Stimulated activated naive B cell treated with anti-CD40 and anti-IgM and Interleukin-4, amounts not matched to agents 10 μg/mL and 1 μg/mL and 100 μg/mL, for 72 hours (primary cell): ENCODE measurements at regions not wholly inside any gene's neighbourhood (a gene's known extent, or its start where the extent isn't known, plus 50 kb on each side); places are given as distances from the start of the nearest gene placed in this dataset.

Source experiments
- ATAC-seq, 2 donors: fragments of 150-1000 bp; cut with Tn5 transposase; replicated peaks; 2 replicates each; pipeline ENCODE4 v1.10.0; 2021; ENCODE audit warnings: moderate library complexity in 1 of 2
- DNase-seq: peaks from one replicate; pipeline ENCODE4 v3.0.0; 2021
- H3K27ac Mint-ChIP-seq: one replicate; pipeline ENCODE4 v1.8.0; 2022; ENCODE audit warnings: mild to moderate bottlenecking, mixed read lengths
- H3K27me3 Mint-ChIP-seq, 2 donors: one replicate each; pipeline ENCODE4 v1.8.0; 2022; ENCODE audit warnings: mixed read lengths in 2 of 2
- H3K36me3 Mint-ChIP-seq, 2 donors: one replicate each; pipeline ENCODE4 v1.8.0; 2022; ENCODE audit warnings: mixed read lengths in 2 of 2, mild to moderate bottlenecking in 1 of 2
- H3K4me1 Mint-ChIP-seq, 2 donors: one replicate each; pipeline ENCODE4 v1.8.0; 2022; ENCODE audit warnings: mixed read lengths in 2 of 2, mild to moderate bottlenecking in 1 of 2
- H3K4me3 Mint-ChIP-seq, 2 donors: one replicate each; pipeline ENCODE4 v1.8.0; 2022; ENCODE audit warnings: mild to moderate bottlenecking in 2 of 2, mixed read lengths in 2 of 2, moderate library complexity in 1 of 2
- H3K9me3 Mint-ChIP-seq, 2 donors: one replicate each; pipeline ENCODE4 v1.8.0; 2022; ENCODE audit warnings: mixed read lengths in 2 of 2, mild to moderate bottlenecking in 1 of 2

DNA sequence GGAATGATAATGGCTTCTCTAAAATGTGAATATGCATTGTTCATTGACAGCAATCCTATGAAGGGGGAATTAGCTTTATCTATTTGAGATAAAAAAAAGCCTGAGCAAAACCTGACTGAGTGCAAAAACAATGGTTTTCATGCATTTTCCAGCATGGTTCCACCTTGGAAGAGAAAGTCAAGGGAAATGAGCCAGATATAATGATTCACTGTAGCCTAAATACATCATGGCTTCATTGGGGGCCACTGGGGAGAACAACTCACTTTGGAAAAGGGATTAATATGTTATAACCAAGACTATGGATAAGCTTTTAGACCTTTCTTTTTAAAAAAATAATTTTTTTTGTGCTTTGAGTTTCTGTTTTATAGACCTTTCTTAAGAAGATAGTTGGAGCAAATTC, 679.7 kb downstream of the NYAP2 start:
- Mint-ChIP-seq H3K36me3 (no peaks in the 10 kb centered on the region), H3K4me3 (no peak overlapping the region), H3K27me3 (no peaks in the 10 kb centered on the region), H3K4me1 (no peaks in the 10 kb centered on the region), H3K9me3 (no peaks in the 10 kb centered on the region), H3K27ac (no peak overlapping the region)
- DNase-seq (no peak), ATAC-seq (no peak)

DNA sequence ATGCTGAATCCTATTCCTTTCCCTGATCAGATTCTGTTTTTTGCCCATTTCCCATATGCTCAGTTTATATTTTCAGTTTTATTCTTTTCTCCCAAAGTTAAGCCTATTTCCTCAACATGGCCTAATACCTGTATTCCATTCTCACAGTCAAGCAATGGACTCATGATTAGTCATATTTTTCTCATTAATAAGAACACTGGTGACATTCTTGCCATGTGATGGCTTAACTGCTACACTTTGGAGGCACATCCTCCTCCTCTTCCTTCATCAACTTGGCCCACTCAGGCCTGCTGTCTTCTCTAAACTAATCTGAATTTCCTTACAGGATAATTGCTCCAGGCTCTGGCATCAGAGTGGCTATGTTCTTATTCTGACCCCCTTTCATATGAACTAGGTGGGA, 679.2 kb downstream of the NYAP2 start:
- Mint-ChIP-seq H3K27me3 (no peaks in the 10 kb centered on the region), H3K27ac (no peak overlapping the region), H3K9me3 (no peaks in the 10 kb centered on the region), H3K4me3 (no peak overlapping the region), H3K4me1 (no peaks in the 10 kb centered on the region), H3K36me3 (no peaks in the 10 kb centered on the region)
- ATAC-seq = no peak
- no peak for DNase-seq

DNA sequence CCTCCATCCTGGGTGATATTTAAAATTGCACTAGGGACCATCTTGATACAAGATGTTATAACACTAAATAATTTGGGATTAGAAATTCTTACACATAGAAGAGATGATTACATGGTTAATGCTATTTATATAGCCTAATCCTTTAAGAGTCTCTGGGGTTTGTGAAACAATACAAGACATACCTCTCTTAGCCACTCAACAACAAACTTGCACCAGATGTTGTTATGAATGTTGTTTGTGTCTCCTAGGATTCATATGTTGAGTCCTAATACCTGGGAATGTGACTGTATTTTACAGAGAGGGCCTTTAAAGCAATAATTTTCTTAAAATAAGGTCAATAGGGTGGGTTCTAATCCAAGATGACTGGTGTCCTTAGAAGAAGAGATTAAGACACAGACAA, 678.3 kb downstream of the NYAP2 start:
- H3K4me1 Mint-ChIP-seq = no peaks in the 10 kb centered on the region
- H3K27ac Mint-ChIP-seq = no peak overlapping the region
- H3K9me3 Mint-ChIP-seq = no peaks in the 10 kb centered on the region

DNA sequence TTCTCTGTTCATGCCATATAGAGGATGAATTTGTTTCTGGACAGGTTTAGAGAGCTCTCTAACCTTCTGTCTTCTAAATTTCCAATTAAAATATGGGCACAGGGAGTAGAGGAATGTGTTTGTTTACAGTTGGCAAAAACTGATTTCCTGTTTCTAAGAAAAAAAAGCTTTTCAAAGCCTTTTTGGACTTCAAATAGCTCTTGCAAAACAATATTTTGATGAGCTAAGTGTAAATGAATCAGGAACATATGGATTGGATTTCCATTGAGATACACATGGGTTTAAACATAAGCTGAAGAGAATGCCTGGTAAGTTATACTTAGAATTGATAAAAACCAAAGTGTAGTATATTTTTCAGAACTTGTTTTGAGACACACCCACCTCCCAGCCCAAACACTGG, 677.5 kb downstream of the NYAP2 start:
- Mint-ChIP-seq H3K27me3 (no peaks in the 10 kb centered on the region), H3K9me3 (no peaks in the 10 kb centered on the region), H3K4me3 (no peak overlapping the region), H3K36me3 (no peaks in the 10 kb centered on the region), H3K4me1 (no peaks in the 10 kb centered on the region), H3K27ac (no peak overlapping the region)
- ATAC-seq = no peak
- no peak for DNase-seq

More for the DNA sequence above, 678.3 kb downstream of the NYAP2 start:
- DNase-seq (no peak), ATAC-seq (no peak)
- no peaks in the 10 kb centered on the region for H3K27me3 Mint-ChIP-seq
- H3K36me3 Mint-ChIP-seq = no peaks in the 10 kb centered on the region
- H3K4me3 Mint-ChIP-seq = no peak overlapping the region

DNA sequence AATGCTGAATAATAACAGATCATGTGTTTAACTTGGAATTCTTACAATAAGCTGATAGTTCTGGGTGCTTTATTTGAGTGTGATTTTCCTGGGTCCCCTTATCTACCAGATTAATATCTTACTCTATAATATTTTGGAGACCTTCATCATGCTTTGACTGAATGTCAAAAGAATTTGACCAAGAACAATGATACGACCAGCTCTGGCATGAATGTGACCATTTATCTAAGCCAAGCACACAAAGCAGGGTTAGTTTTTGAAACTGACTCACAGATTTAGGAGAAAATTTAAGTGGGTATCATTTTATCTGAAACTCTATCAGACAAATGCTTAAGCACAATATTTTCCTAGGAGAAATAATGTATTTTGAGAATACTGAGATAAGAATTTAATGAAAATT, 677.0 kb downstream of the NYAP2 start:
- DNase-seq = no peak
- H3K27me3 Mint-ChIP-seq = no peaks in the 10 kb centered on the region
- ATAC-seq = no peak

DNA sequence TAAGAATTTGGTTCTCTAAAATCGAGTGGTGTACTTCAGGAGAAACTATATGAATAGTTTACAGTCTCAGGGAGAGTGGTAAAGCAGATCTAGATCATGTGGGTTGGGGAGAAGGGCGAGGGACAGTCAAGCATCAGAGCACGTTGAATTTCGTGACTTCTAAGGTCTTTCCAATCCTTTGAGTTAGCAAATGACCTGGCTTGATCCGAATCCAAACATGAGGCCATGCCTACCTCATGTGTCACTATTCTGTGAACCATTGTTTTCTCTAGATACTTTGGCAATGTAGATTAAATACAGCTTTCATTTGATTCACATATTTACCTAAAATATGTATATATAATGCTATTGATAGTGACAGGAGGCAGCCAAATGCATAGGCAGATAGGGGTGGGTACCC, 674.9 kb downstream of the NYAP2 start:
- ATAC-seq = no peak
- no peak overlapping the region for H3K4me3 Mint-ChIP-seq
- DNase-seq = no peak
- no peak overlapping the region for H3K27ac Mint-ChIP-seq
- H3K9me3 Mint-ChIP-seq = peaks cover 0 to 2% of the 10 kb centered on the region in 2 donors
- H3K4me1 Mint-ChIP-seq = no peaks in the 10 kb centered on the region
- H3K36me3 Mint-ChIP-seq = no peaks in the 10 kb centered on the region
- H3K27me3 Mint-ChIP-seq = no peaks in the 10 kb centered on the region

More for the DNA sequence above, 677.0 kb downstream of the NYAP2 start:
- no peak overlapping the region for H3K27ac Mint-ChIP-seq
- H3K9me3 Mint-ChIP-seq = no peaks in the 10 kb centered on the region
- H3K4me3 Mint-ChIP-seq = no peak overlapping the region
- H3K36me3 Mint-ChIP-seq = no peaks in the 10 kb centered on the region
- H3K4me1 Mint-ChIP-seq = no peaks in the 10 kb centered on the region

DNA sequence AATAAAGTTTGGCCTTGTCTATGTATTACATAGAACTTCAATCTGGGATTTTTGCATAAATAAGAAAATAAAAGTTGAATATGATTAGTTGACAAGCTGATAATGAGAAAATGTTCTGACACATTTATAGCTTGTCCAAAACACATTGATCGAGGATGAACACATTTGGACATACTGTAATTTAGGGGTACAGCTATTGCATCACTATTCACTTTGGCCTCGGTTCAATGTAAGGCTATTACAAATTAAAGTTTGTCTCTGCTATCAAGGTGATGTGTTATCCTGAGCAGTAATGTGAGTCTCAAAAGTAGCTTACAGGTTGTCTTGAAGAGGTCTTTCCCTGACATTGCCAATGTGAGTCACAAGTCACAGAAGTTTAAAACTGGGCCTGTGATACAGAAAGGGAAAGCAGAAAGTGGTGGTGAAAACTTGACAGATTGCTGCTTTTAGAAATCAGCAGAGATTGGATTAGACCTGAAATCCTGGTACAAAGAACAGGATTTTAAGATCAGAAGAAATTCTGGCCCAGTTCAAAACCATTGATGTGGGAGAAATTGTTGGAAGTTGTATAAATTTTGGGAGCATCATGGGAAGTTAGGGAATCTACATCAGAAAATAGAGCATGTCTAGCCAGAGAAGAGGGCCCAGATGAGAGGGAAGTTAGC, 674.1 kb downstream of the NYAP2 start:
- H3K27me3 Mint-ChIP-seq = no peaks in the 10 kb centered on the region
- H3K4me1 Mint-ChIP-seq = no peaks in the 10 kb centered on the region
- H3K27ac Mint-ChIP-seq = no peak overlapping the region
- H3K9me3 Mint-ChIP-seq = peaks cover 0 to 2% of the 10 kb centered on the region in 2 donors
- H3K36me3 Mint-ChIP-seq = no peaks in the 10 kb centered on the region
- ATAC-seq (no peak), DNase-seq (no peak)
- no peak overlapping the region for H3K4me3 Mint-ChIP-seq

DNA sequence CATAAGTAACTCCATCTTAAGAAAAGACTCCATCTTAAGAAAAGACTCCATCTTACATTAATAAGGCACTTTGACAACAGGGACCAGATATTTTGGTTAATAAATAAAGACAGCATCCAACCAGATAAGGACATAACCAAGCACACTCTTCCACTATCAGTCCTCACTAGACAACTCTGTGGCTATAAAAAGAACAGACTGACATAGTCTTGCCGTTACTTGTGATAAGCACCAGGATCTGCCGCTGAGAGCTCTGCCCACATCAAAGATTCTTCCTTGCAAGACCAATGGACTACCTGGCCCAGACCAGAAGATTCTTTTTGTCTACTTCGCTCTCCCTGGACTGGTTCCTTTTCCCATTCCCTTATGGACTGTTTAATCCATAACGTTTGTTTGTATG, 667.4 kb downstream of the NYAP2 start:
- H3K9me3 Mint-ChIP-seq = peaks cover 0 to 2% of the 10 kb centered on the region in 2 donors
- H3K27ac Mint-ChIP-seq = no peak overlapping the region
- H3K27me3 Mint-ChIP-seq = no peaks in the 10 kb centered on the region
- no peak for ATAC-seq
- H3K36me3 Mint-ChIP-seq = no peaks in the 10 kb centered on the region
- no peak overlapping the region for H3K4me3 Mint-ChIP-seq
- H3K4me1 Mint-ChIP-seq = no peaks in the 10 kb centered on the region
- DNase-seq = no peak

DNA sequence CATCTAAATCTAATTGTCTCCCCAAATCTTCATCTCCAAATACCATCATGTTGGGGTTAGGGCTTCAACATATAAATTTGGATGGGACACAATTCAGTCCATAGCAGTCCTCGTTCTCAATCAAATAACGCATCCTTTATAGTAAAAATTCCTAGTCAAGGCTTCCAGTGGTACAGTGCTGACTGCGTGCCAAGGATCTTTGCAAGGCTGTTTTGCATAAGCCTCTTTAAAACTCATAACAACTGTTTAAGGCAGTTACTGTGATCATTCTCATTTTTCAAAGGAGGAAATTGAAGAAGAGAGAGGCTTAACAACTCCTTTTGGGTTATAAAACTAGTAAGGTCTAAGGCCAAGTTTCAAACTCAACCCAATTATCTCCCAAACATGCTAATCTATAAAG, 666.9 kb downstream of the NYAP2 start:
- Mint-ChIP-seq H3K27me3 (no peaks in the 10 kb centered on the region), H3K9me3 (peaks cover 0 to 2% of the 10 kb centered on the region in 2 donors), H3K36me3 (no peaks in the 10 kb centered on the region), H3K4me3 (no peak overlapping the region), H3K4me1 (no peaks in the 10 kb centered on the region), H3K27ac (no peak overlapping the region)
- DNase-seq (no peak), ATAC-seq (no peak)

DNA sequence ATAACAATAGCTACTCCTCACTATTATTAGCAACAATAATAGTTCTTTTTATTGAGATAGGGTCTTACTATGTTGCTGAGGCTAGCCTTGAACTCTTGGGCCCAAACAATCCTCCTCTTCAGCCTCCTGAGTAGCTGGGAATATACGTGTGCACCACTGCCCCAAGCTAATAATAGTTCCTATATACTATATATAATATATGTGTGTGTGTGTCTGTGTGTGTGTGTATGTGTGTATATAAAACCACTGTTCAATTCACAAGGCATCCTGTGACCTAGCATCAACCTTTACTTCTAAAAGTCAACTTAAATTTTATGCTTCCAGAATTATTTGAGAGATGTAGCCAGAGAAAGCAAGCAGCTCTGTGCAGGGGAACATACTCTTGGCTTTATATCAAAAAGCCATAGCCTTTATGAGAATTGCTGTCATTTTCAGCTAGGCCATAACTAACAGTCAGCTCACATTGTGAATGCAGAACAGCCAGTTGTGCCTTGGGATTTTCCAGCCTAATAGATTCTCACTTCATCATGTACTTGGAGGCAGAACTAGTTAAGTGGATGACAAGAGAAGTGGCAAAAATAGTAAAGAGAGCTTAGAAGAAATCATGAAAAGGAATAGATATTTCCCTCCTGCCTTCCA, 665.5 kb downstream of the NYAP2 start:
- no peak overlapping the region for H3K27ac Mint-ChIP-seq
- H3K36me3 Mint-ChIP-seq = no peaks in the 10 kb centered on the region
- H3K27me3 Mint-ChIP-seq = no peaks in the 10 kb centered on the region
- no peak overlapping the region for H3K4me3 Mint-ChIP-seq
- no peak for DNase-seq
- ATAC-seq = no peak
- H3K4me1 Mint-ChIP-seq = no peaks in the 10 kb centered on the region
- no peaks in the 10 kb centered on the region for H3K9me3 Mint-ChIP-seq

DNA sequence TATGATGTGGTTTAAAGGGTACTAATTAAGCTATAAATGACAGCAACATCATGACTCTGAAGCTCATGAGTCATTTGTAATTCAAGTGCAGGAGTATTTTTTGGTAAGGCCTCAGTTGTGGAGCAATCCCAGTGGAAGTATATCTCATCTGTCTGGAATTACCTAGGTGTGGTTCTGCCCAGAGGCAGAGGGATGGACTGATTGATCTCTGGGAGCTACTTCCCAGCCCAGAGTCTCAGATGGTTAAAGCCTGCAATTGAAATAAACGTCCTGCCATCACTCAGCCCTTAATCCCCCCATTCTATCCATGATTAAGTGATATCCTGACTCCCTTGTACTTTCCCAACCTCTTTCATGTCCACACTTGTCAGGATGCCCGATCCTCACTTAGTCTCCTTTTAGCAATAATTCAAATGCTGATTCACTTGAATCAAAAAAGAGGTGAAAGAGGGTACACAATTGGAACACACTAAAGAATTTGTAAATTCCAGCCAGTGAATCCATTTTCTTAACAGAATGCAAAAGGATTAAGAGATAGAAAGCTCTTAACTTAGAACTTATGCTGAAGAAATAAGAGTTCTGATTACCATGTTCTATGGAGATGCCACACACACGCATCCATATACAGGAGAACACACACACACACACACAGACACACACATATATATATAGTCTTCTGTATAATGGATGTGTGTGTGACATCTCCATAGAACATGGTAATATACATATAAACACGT, 664.4 kb downstream of the NYAP2 start:
- H3K27ac Mint-ChIP-seq = no peak overlapping the region
- H3K4me1 Mint-ChIP-seq = no peaks in the 10 kb centered on the region
- no peak for ATAC-seq
- no peaks in the 10 kb centered on the region for H3K9me3 Mint-ChIP-seq
- DNase-seq = no peak
- no peak overlapping the region for H3K4me3 Mint-ChIP-seq
- no peaks in the 10 kb centered on the region for H3K36me3 Mint-ChIP-seq
- peaks cover 0 to 4% of the 10 kb centered on the region in 2 donors for H3K27me3 Mint-ChIP-seq

DNA sequence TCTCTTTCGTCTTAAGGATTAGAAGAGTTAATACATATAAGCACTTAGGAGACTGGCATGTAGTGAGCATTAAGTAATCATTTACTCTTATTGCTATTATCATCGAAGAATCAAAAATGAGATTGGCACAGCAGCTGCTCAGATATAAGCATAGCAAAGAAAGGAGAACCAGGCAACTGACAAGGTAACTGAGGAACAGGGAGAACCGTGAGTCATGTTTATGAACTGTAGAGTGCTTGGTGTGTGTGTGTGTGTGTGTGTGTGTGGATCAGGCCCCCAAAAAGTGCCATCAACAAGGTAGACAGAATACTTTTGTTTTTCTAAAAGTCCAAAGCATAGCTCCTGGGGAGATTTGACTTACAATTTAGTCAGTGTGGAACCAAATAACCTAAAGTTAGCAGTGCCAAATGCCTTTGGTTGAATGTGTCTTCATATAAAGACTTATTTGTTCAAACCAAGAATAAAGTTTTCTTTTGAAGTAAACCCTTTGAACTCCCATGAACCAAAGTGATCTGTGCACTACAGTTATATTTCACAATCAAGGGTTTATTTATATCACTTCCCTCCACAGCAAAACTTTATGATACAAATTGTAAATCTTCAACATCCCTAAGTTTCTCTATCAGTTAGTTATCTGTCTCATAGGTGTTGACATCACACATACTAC, 660.6 kb downstream of the NYAP2 start:
- H3K27ac Mint-ChIP-seq = no peak overlapping the region
- H3K36me3 Mint-ChIP-seq = no peaks in the 10 kb centered on the region
- H3K27me3 Mint-ChIP-seq = peaks cover 0 to 4% of the 10 kb centered on the region in 2 donors
- no peaks in the 10 kb centered on the region for H3K9me3 Mint-ChIP-seq
- DNase-seq = no peak
- ATAC-seq = no peak
- no peaks in the 10 kb centered on the region for H3K4me1 Mint-ChIP-seq
- H3K4me3 Mint-ChIP-seq = no peak overlapping the region

DNA sequence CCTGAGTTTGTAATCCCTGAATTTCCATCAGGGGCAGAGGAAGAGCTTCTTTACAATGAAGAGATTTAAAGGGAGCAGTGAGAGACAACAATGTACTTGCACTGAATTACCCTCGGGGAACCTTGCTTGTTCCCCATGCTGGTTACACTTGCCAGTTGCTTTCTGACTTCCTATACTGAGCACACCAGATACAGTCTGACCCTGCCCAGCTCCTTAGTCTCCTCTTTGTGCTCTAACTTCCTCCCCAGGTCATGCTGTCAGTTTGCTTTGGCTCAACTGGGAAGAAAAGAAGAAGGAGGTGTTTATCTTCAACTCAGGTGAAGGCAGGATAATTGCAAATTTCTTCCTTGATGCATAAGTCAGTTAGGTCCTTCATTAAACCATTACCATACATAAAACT, 658.4 kb downstream of the NYAP2 start:
- no peaks in the 10 kb centered on the region for H3K36me3 Mint-ChIP-seq
- H3K4me1 Mint-ChIP-seq = no peaks in the 10 kb centered on the region
- no peaks in the 10 kb centered on the region for H3K9me3 Mint-ChIP-seq
- no peak for ATAC-seq
- DNase-seq = no peak
- no peak overlapping the region for H3K4me3 Mint-ChIP-seq
- H3K27me3 Mint-ChIP-seq = peaks cover 0 to 4% of the 10 kb centered on the region in 2 donors
- no peak overlapping the region for H3K27ac Mint-ChIP-seq

DNA sequence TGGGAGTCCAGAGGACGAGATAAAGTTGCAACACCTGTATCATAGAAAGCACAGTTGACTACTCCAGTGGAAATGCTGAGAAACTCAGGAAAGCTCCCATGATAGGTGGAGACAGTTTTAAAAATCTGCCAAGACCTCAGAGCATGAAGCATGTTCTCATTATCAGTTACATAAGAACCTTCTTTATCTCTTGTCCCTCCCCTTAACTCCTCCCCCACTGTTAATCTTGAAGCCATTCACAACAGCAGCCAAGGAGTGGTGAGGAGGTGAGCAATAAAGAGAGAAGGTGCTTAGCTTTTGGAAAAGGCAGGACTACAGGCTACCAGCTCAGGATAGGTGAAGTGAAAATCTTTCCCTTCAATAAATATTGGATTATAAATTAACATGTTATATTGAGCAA, 657.9 kb downstream of the NYAP2 start:
- H3K9me3 Mint-ChIP-seq = no peaks in the 10 kb centered on the region
- no peak overlapping the region for H3K4me3 Mint-ChIP-seq
- ATAC-seq = no peak
- no peak overlapping the region for H3K27ac Mint-ChIP-seq
- no peaks in the 10 kb centered on the region for H3K36me3 Mint-ChIP-seq
- H3K4me1 Mint-ChIP-seq = no peaks in the 10 kb centered on the region
- H3K27me3 Mint-ChIP-seq = peaks cover 0 to 4% of the 10 kb centered on the region in 2 donors
- no peak for DNase-seq
